Caco-2 (cell line): ENCODE measurements at regions not wholly inside any gene's neighbourhood (a gene's known extent, or its start where the extent isn't known, plus 50 kb on each side); places are given as distances from the start of the nearest gene placed in this dataset.

Source experiments
- BruUV-seq: library from RNA; stranded (reverse); fragments of 400-500 nt; replicated peaks from 2 replicates; lab custom pipeline; 2021; lab: Mats Ljungman, UMichigan
- CTCF ChIA-PET: fragments of 300-600 bp; sonication (Branson Sonifier 250); formaldehyde crosslinking; loops from one replicate; lab custom pipeline; 2022; ENCODE audit warnings: antibody characterized with exemption; lab: Charles Lee
- POLR2A ChIA-PET: fragments of 300-600 bp; sonication (Branson Sonifier 250); formaldehyde crosslinking; loops from one replicate; lab custom pipeline; 2022; ENCODE audit warnings: antibody characterized with exemption; lab: Charles Lee
- DNase-seq, 2 experiments: peaks; one replicate each; pipeline versions ENCODE4 v3.0.0 to v3.0.0-alpha.2; 2020 to 2022
- H3K27me3 ChIP-seq: replicated peaks from 2 replicates; pipeline ENCODE4 v1.6.0; 2011; ENCODE audit warnings: low read length; ENCODE audit not compliant: control insufficient read depth, insufficient read depth
- H3K36me3 ChIP-seq: 2 replicates; pipeline ENCODE4 v1.5.1; 2011; ENCODE audit warnings: low read length; ENCODE audit not compliant: control insufficient read depth, insufficient read depth
- H3K4me1 ChIP-seq: fragments of 250-450 bp; sonication (Bioruptor Pico); 2 replicates; pipeline ENCODE4 v1.5.1; 2020; ENCODE audit warnings: mild to moderate bottlenecking
- H3K4me3 ChIP-seq: 2 replicates; pipeline ENCODE4 v1.5.1; 2011; ENCODE audit warnings: low read depth, mild to moderate bottlenecking, control low read depth, low read length
- H3K9me3 ChIP-seq: fragments of 250-450 bp; sonication (Bioruptor Pico); 2 replicates; pipeline ENCODE4 v1.5.1; 2020; ENCODE audit warnings: mild to moderate bottlenecking, moderate library complexity
- H3K27ac Mint-ChIP-seq: one replicate; pipeline ENCODE4 v1.8.0; 2022; ENCODE audit warnings: mixed read lengths; ENCODE audit not compliant: unreplicated experiment
- H3K27me3 Mint-ChIP-seq: one replicate; pipeline ENCODE4 v1.8.0; 2022; ENCODE audit warnings: mixed read lengths; ENCODE audit not compliant: insufficient read depth, unreplicated experiment
- H3K36me3 Mint-ChIP-seq: one replicate; pipeline ENCODE4 v1.8.0; 2022; ENCODE audit warnings: mild to moderate bottlenecking, mixed read lengths; ENCODE audit not compliant: insufficient read depth, unreplicated experiment
- H3K4me1 Mint-ChIP-seq: one replicate; pipeline ENCODE4 v1.8.0; 2022; ENCODE audit warnings: low read depth, mixed read lengths; ENCODE audit not compliant: unreplicated experiment
- H3K4me3 Mint-ChIP-seq: one replicate; pipeline ENCODE4 v1.8.0; 2022; ENCODE audit warnings: mild to moderate bottlenecking, moderate library complexity, mixed read lengths; ENCODE audit not compliant: unreplicated experiment
- H3K9me3 Mint-ChIP-seq: one replicate; pipeline ENCODE4 v1.8.0; 2022; ENCODE audit warnings: mixed read lengths; ENCODE audit not compliant: unreplicated experiment
- CTCF ChIP-seq, 2 experiments: fragments of 200-600 bp in 1 of 2; IDR thresholded peaks; 1 replicate in 1 of 2; 2 replicates in 1 of 2; pipeline versions ENCODE4 v1.5.1 to v1.8.0; 2011 to 2022; ENCODE audit warnings: antibody characterized with exemption in 1 of 2, control low read depth in 1 of 2, inconsistent platforms in 1 of 2, low read depth in 1 of 2, low read length in 1 of 2, mild to moderate bottlenecking in 1 of 2, moderate library complexity in 1 of 2; ENCODE audit not compliant: insufficient read depth in 1 of 2, severe bottlenecking in 1 of 2, unreplicated experiment in 1 of 2
- intact Hi-C: fragments of 100-400 bp; cut with micrococcal nuclease; formaldehyde crosslinking; loops from one replicate; pipeline ENCODE4 v1.10.0; 2022; ENCODE audit not compliant: unreplicated experiment

- intact Hi-C loops, result no loop called here
- Mint-ChIP-seq H3K9me3 (no peaks in the 10 kb centered on the region), H3K4me3 (no peak overlapping the region), H3K4me1 (no peaks in the 10 kb centered on the region), H3K27me3 (no peaks in the 10 kb centered on the region), H3K36me3 (no peaks in the 10 kb centered on the region), H3K27ac (no peak overlapping the region)
- TF ChIP-seq CTCF (IDR thresholded peaks at IDR 0.05; ENCODE audit: insufficient read depth in 1 of 2, low read depth in 1 of 2, low read length in 1 of 2, severe bottlenecking in 1 of 2, unreplicated experiment in 1 of 2), result no peak
- Histone ChIP-seq H3K27me3 (no peaks in the 10 kb centered on the region), H3K36me3 (no peaks in the 10 kb centered on the region), H3K9me3 (no peaks in the 10 kb centered on the region), H3K4me3 (no peak overlapping the region), H3K4me1 (no peaks in the 10 kb centered on the region)
- no peak for DNase-seq
- ChIA-PET POLR2A (no interaction called here), CTCF (interaction anchor here (0.6 kb wide), 1 partner anchor 791 kb away, joined by 3 read pairs; no protein-coding TSS in a partner anchor)
- no TSS peak for BruUV-seq
Observed at GRCh38 chr5:93874080-93874479, 132.7 kb upstream of the POU5F2 start.

GRCh38 chr5:93873211-93873736, 131.9 kb upstream of the POU5F2 start:
- DNase-seq, result no peak
- no peak overlapping the region for H3K4me3 Mint-ChIP-seq
- no peak overlapping the region for H3K27ac Mint-ChIP-seq
- no TSS peak for BruUV-seq
- Histone ChIP-seq H3K36me3 (no peaks in the 10 kb centered on the region), H3K9me3 (no peaks in the 10 kb centered on the region), H3K27me3 (no peaks in the 10 kb centered on the region), H3K4me1 (no peaks in the 10 kb centered on the region), H3K4me3 (no peak overlapping the region)
- no peaks in the 10 kb centered on the region for H3K9me3 Mint-ChIP-seq
- H3K36me3 Mint-ChIP-seq, result no peaks in the 10 kb centered on the region
- POLR2A ChIA-PET, result no interaction called here
- no peaks in the 10 kb centered on the region for H3K4me1 Mint-ChIP-seq
- no peaks in the 10 kb centered on the region for H3K27me3 Mint-ChIP-seq
- CTCF ChIA-PET, result no interaction called here
- TF ChIP-seq CTCF (IDR thresholded peaks at IDR 0.05; ENCODE audit: insufficient read depth in 1 of 2, low read depth in 1 of 2, low read length in 1 of 2, severe bottlenecking in 1 of 2, unreplicated experiment in 1 of 2), result no peak
- intact Hi-C loops, result no loop called here

- ChIA-PET CTCF (no interaction called here), POLR2A (no interaction called here)
- Mint-ChIP-seq H3K9me3 (no peaks in the 10 kb centered on the region), H3K27me3 (no peaks in the 10 kb centered on the region), H3K36me3 (no peaks in the 10 kb centered on the region), H3K4me1 (no peaks in the 10 kb centered on the region), H3K27ac (no peak overlapping the region), H3K4me3 (no peak overlapping the region)
- DNase-seq, result no peak
- no peaks in the 10 kb centered on the region for H3K27me3 ChIP-seq
- H3K36me3 ChIP-seq, result no peaks in the 10 kb centered on the region
- H3K4me3 ChIP-seq, result no peak overlapping the region
- intact Hi-C loops, result no loop called here
- no peaks in the 10 kb centered on the region for H3K9me3 ChIP-seq
- BruUV-seq, result no TSS peak
- no peak for TF ChIP-seq CTCF (IDR thresholded peaks at IDR 0.05; ENCODE audit: insufficient read depth in 1 of 2, low read depth in 1 of 2, low read length in 1 of 2, severe bottlenecking in 1 of 2, unreplicated experiment in 1 of 2)
- no peaks in the 10 kb centered on the region for H3K4me1 ChIP-seq
Observed at GRCh38 chr5:93870649-93871048, 129.2 kb upstream of the POU5F2 start.
